Stomach (tissue), 8 donors: ENCODE measurements at regions not wholly inside any gene's neighbourhood (a gene's known extent, or its start where the extent isn't known, plus 50 kb on each side); places are given as distances from the start of the nearest gene placed in this dataset.

Source experiments
- DNase-seq, 2 donors: peaks; one replicate each; pipeline versions ENCODE4 v3.0.0 to v3.0.0-alpha.2; 2013 to 2019
- H3K27ac ChIP-seq, 5 donors: fragments of 200-600 bp in 4 of 5; sonication (generic) in 4 of 5; one replicate each; pipeline ENCODE4 v1.5.1; 2013 to 2019; ENCODE audit warnings: mild to moderate bottlenecking in 1 of 5, moderate library complexity in 1 of 5
- H3K27me3 ChIP-seq, 3 donors: fragments of 200-600 bp; sonication (generic); one replicate each; pipeline ENCODE4 v1.5.1; 2017 to 2019; ENCODE audit warnings: mixed run types in 1 of 3
- H3K36me3 ChIP-seq, 4 donors: fragments of 200-600 bp; sonication (generic); 1 replicate in 3 of 4; 2 replicates in 1 of 4; pipeline ENCODE4 v1.5.1; 2016 to 2019
- H3K4me1 ChIP-seq, 4 donors: fragments of 200-600 bp; sonication (generic); one replicate each; pipeline ENCODE4 v1.5.1; 2016 to 2019
- H3K4me3 ChIP-seq, 4 donors: fragments of 200-600 bp; sonication (generic) in 3 of 4; one replicate each; pipeline ENCODE4 v1.5.1; 2016 to 2019; ENCODE audit warnings: mild to moderate bottlenecking in 1 of 4
- H3K9me3 ChIP-seq, 4 donors: fragments of 200-600 bp; sonication (generic); one replicate each; pipeline ENCODE4 v1.5.1; 2016 to 2019
- EP300 ChIP-seq: sonication (generic); formaldehyde crosslinking; IDR thresholded peaks from one replicate; pipeline ENCODE4 v1.6.1; 2017; ENCODE audit warnings: antibody characterized with exemption
- POLR2A ChIP-seq, 4 donors: fragments of 450-650 bp; IDR thresholded peaks; one replicate each; pipeline ENCODE4 v1.6.1; 2016; ENCODE audit warnings: antibody characterized with exemption in 4 of 4, control low read depth in 2 of 4, mild to moderate bottlenecking in 1 of 4, moderate library complexity in 1 of 4
- POLR2AphosphoS5 ChIP-seq, 3 donors: sonication (generic); formaldehyde crosslinking; IDR thresholded peaks; one replicate each; pipeline ENCODE4 v1.6.1; 2016; ENCODE audit warnings: antibody characterized with exemption in 3 of 3
- WGBS, 5 donors: extraction: QIAGEN DNeasy Blood & Tissue Kit in 3 of 5; methylation state at CpG; one replicate each; pipeline versions ENCODE4 v1.1.5 to v1.1.7; 2013 to 2018; 5-methylcytosine and 5-hydroxymethylcytosine counted together
- intact Hi-C: fragments of 100-400 bp; cut with DNase I; formaldehyde crosslinking; loops from one replicate; pipeline ENCODE4 v1.15.1; 2023; ENCODE audit warnings: low total_unique reads
- TF ChIP-seq, protein P1 (sequence below), 7 experiments: fragments of 450-650 bp in 4 of 7; fragments of 200-600 bp in 3 of 7; sonication (generic) in 3 of 7; IDR thresholded peaks; one replicate each; pipeline ENCODE4 v1.5.1; 2016 to 2019; ENCODE audit warnings: antibody characterized with exemption in 7 of 7, control low read depth in 2 of 7, mild to moderate bottlenecking in 1 of 7
- donor health status: healthy with polysubstance abuse.
- donor health status: Bipolar disorder and iron deficiency.
- donor health status: healthy.

DNA sequence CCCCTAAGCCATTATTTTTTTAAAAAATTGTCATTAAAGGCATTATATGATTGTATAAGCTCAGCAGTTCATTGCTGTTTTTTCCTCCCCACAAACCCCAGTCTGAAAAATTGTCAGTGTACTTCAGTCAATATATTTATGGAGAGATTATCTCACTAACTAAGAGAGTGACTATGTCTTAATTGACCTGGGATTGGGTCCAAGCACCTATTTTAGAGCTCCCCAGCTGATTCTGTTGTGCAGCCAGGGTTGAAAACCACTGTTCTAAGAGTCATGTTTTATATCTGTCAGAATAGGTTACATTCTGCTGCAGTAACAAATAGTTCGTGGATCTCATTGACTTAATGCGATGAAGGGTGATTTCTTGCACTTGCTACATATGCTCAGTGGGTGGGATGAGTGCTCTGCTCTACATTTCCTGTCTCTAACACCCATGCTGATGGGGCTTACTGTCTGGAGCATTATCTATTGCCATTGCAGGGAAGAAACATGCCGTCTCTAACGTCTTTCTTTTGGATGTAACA lies 171.2 kb upstream of the MPHOSPH6 start:
- intact Hi-C loops: loop anchor here (5.0 kb wide), 1 partner anchor 74 kb away; no protein-coding TSS in a partner anchor
- Histone ChIP-seq H3K27me3 (no peaks in the 10 kb centered on the region), H3K27ac (no peak overlapping the region), H3K4me3 (no peak overlapping the region), H3K36me3 (no peaks in the 10 kb centered on the region), H3K4me1 (no peaks in the 10 kb centered on the region), H3K9me3 (no peaks in the 10 kb centered on the region)
- no peak for DNase-seq
- TF ChIP-seq EP300: no peak
- no peak for TF ChIP-seq POLR2A (IDR thresholded peaks at IDR 0.05)
- no peak for TF ChIP-seq POLR2AphosphoS5 (IDR thresholded peaks at IDR 0.05)
- TF ChIP-seq, protein P1, sequence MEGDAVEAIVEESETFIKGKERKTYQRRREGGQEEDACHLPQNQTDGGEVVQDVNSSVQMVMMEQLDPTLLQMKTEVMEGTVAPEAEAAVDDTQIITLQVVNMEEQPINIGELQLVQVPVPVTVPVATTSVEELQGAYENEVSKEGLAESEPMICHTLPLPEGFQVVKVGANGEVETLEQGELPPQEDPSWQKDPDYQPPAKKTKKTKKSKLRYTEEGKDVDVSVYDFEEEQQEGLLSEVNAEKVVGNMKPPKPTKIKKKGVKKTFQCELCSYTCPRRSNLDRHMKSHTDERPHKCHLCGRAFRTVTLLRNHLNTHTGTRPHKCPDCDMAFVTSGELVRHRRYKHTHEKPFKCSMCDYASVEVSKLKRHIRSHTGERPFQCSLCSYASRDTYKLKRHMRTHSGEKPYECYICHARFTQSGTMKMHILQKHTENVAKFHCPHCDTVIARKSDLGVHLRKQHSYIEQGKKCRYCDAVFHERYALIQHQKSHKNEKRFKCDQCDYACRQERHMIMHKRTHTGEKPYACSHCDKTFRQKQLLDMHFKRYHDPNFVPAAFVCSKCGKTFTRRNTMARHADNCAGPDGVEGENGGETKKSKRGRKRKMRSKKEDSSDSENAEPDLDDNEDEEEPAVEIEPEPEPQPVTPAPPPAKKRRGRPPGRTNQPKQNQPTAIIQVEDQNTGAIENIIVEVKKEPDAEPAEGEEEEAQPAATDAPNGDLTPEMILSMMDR (IDR thresholded peaks at IDR 0.05): no peak
- 82 to 94% (median 85%) methylated on average over 4 of the region's 4 CpGs for WGBS, 5 donors

DNA sequence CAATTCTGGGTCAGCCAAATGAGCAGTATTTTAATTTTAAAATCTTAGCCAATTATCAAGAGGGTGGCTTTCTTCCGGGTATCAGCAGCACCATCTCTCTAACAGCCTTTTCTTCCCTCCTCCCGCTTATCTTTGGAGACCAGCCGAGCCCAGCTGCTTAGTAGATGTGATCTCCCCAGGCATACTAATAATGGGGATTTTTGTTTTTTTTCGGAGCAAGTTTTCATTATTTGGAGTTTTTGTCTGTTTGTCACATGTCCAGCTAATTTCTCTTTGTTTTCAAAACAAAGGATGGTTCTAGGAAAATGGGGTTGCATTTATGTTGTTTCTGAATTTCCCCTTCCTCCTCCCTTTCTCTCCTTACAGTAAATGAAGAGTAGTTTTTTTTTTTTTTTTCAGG lies 170.5 kb upstream of the MPHOSPH6 start:
- TF ChIP-seq EP300 (no peak), POLR2A (IDR thresholded peaks at IDR 0.05) (no peak), POLR2AphosphoS5 (IDR thresholded peaks at IDR 0.05) (no peak)
- TF ChIP-seq, protein P1 (IDR thresholded peaks at IDR 0.05): no peak
- H3K9me3 ChIP-seq: no peaks in the 10 kb centered on the region
- no peak overlapping the region for H3K27ac ChIP-seq
- no peak overlapping the region for H3K4me3 ChIP-seq
- WGBS, 5 donors: 47 to 52% (median 50%) methylated on average over 4 of the region's 4 CpGs
- intact Hi-C loops: loop anchor here (5.0 kb wide), 1 partner anchor 73 kb away; no protein-coding TSS in a partner anchor
- H3K4me1 ChIP-seq: no peaks in the 10 kb centered on the region
- DNase-seq: no peak
- no peaks in the 10 kb centered on the region for H3K36me3 ChIP-seq
- no peaks in the 10 kb centered on the region for H3K27me3 ChIP-seq

DNA sequence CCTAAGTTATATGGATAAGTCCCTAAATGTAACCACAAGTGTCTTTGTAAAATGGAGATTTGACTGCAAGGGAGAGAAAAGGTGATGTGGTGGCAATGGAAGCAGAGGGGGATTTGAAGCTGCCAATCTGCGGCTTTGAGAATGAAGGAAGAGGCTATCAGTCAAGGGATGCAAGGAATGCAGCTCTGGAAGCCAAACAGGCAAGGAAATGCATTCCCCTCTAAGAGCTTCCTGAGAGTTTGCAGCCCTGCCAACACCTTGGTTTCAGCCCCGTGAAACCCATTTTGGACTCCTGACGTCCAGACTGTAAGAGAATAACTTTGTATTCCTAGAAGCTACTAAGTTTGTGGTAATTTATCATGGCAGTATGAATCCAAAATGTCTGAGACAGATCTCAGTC lies 167.3 kb upstream of the MPHOSPH6 start:
- WGBS, 5 donors: 65 to 85% (median 76%) methylated on average over 3 of the region's 3 CpGs

DNA sequence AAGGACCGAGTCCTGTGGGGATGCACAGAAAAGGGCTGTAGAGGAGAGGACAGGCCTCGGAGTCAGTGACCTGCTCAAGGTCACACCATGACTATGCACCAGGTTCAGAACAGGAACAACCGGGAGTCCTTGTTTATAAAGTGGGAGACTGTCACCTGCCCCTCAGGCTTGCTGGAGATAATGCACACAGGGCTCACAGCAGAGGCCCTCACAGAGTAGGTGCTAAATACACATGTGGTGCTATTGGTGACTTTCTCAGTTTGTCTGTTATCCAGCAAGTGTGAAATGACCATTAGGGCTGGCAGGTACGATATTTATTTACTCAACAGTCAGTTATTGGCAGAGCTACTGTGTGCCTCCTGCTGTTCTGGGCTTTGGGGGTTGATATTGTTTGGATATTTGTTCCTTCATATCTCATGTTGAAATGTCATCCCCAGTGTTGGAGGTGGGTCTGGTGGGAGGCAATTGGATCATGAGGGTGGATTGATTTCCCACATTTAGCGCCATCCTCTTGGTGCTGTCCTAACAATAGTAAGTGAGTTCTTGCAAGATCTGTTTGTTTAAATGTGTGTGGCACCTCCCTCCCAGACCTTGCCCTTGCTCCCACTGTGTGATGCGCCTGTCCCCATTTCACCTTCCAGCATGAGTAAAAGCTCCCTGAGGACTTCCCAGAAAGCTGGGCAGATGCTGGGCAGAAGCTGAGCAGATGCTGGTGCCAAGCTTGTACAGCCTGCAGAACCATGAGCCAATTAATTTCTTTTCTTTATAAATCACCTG lies 162.1 kb upstream of the MPHOSPH6 start:
- H3K4me3 ChIP-seq: no peak overlapping the region
- H3K9me3 ChIP-seq: no peaks in the 10 kb centered on the region
- no peaks in the 10 kb centered on the region for H3K27me3 ChIP-seq
- peak overlapping the region in 4 of 5 donors; percentile 10 to 71 (median 37) for H3K27ac ChIP-seq
- WGBS, 5 donors: 54 to 70% (median 58%) methylated on average over 6 of the region's 6 CpGs
- intact Hi-C loops: no loop called here
- TF ChIP-seq, protein P1 (IDR thresholded peaks at IDR 0.05): no peak
- peak in 1 of 3 donors; percentile 20 for TF ChIP-seq POLR2AphosphoS5 (IDR thresholded peaks at IDR 0.05)
- peak; percentile 22 to 33 for DNase-seq
- H3K36me3 ChIP-seq: no peaks in the 10 kb centered on the region
- H3K4me1 ChIP-seq: peaks cover 13 to 32% (median 21%) of the 10 kb centered on the region in 4 donors

More for the DNA sequence above, 167.3 kb upstream of the MPHOSPH6 start:
- no peak for DNase-seq
- Histone ChIP-seq H3K4me3 (no peak overlapping the region), H3K27me3 (no peaks in the 10 kb centered on the region), H3K9me3 (no peaks in the 10 kb centered on the region), H3K27ac (no peak overlapping the region), H3K4me1 (no peaks in the 10 kb centered on the region), H3K36me3 (no peaks in the 10 kb centered on the region)
- TF ChIP-seq EP300 (no peak), POLR2A (IDR thresholded peaks at IDR 0.05) (no peak), POLR2AphosphoS5 (IDR thresholded peaks at IDR 0.05) (no peak)
- TF ChIP-seq, protein P1 (IDR thresholded peaks at IDR 0.05): no peak
- intact Hi-C loops: no loop called here
